ENCODE measurements at regions not wholly inside any gene's neighbourhood (a gene's known extent, or its start where the extent isn't known, plus 50 kb on each side); places are given as distances from the start of the nearest gene placed in this dataset.

GRCh38 chr6:11366183-11366933 lies 133.9 kb upstream of the NEDD9 start:
- no peak for TF ChIP-seq CTCF (IDR thresholded peaks at IDR 0.05)
- no peak for TF ChIP-seq EP300 (IDR thresholded peaks at IDR 0.05)
- no peak for TF ChIP-seq POLR2A (IDR thresholded peaks at IDR 0.05)

All from stomach (tissue), 4 donors.